OCI-LY7 (cell line): ENCODE measurements at regions not wholly inside any gene's neighbourhood (a gene's known extent, or its start where the extent isn't known, plus 50 kb on each side); places are given as distances from the start of the nearest gene placed in this dataset.

Experiments
- BruUV-seq: library from RNA; stranded (reverse); fragments of 400-500 nt; replicated peaks from 2 replicates; lab custom pipeline; 2021; lab: Mats Ljungman, UMichigan
- CTCF ChIA-PET: fragments of 300-600 bp; sonication (Branson Sonifier 250); formaldehyde crosslinking; loops from one replicate; lab custom pipeline; 2022; ENCODE audit warnings: antibody characterized with exemption; ENCODE audit not compliant: unreplicated experiment; lab: Charles Lee
- POLR2A ChIA-PET: fragments of 300-600 bp; sonication (Branson Sonifier 250); formaldehyde crosslinking; loops from one replicate; lab custom pipeline; 2022; ENCODE audit warnings: antibody characterized with exemption; lab: Charles Lee
- DNase-seq: peaks from one replicate; pipeline ENCODE4 v3.0.0-alpha.2; 2015; ENCODE audit warnings: low spot score
- H2AFZ ChIP-seq: fragments of 200-600 bp; sonication (generic), shearing (Covaris generic); 2 replicates; pipeline ENCODE4 v1.6.1; 2014; ENCODE audit warnings: mild to moderate bottlenecking, antibody characterized with exemption, low read length, moderate library complexity
- H3K27ac ChIP-seq: fragments of 200-600 bp; sonication (generic); 2 replicates; pipeline ENCODE4 v1.5.1; 2014; ENCODE audit warnings: mixed run types, low read depth, mild to moderate bottlenecking, moderate library complexity, low read length, inconsistent platforms; ENCODE audit not compliant: poor library complexity, severe bottlenecking
- H3K36me3 ChIP-seq: fragments of 200-600 bp; sonication (generic); 2 replicates; pipeline ENCODE4 v1.6.1; 2014; ENCODE audit warnings: mild to moderate bottlenecking, antibody characterized with exemption, low read length, moderate library complexity, mixed read lengths; ENCODE audit not compliant: insufficient read depth
- H3K4me1 ChIP-seq: fragments of 200-600 bp; sonication (generic); 2 replicates; pipeline ENCODE4 v1.5.1; 2014; ENCODE audit warnings: mild to moderate bottlenecking, low read length; ENCODE audit not compliant: insufficient read depth, poor library complexity, severe bottlenecking
- H3K4me2 ChIP-seq: fragments of 200-600 bp; sonication (generic); 2 replicates; pipeline ENCODE4 v1.6.1; 2014; ENCODE audit warnings: mild to moderate bottlenecking, low read length
- H3K4me3 ChIP-seq: fragments of 200-600 bp; sonication (generic); 2 replicates; pipeline ENCODE4 v1.5.1; 2014; ENCODE audit warnings: mild to moderate bottlenecking, low read depth, low read length; ENCODE audit not compliant: poor library complexity, severe bottlenecking
- H3K79me2 ChIP-seq: fragments of 200-600 bp; sonication (generic); 2 replicates; pipeline ENCODE4 v1.6.1; 2016; ENCODE audit warnings: low read depth, mild to moderate bottlenecking, low read length, moderate library complexity, mixed read lengths; ENCODE audit not compliant: insufficient read depth
- H3K9me2 ChIP-seq: fragments of 200-600 bp; sonication (generic); 2 replicates; pipeline ENCODE4 v1.6.1; 2016; ENCODE audit warnings: mild to moderate bottlenecking, low read length, mixed read lengths; ENCODE audit not compliant: insufficient read depth
- H3K9me3 ChIP-seq: fragments of 200-600 bp; sonication (generic); 2 replicates; pipeline ENCODE4 v1.6.1; 2014; ENCODE audit warnings: mild to moderate bottlenecking, mixed run types, low read length, mixed read lengths
- H4K20me1 ChIP-seq: fragments of 200-600 bp; sonication (generic); 2 replicates; pipeline ENCODE4 v1.6.1; 2014; ENCODE audit warnings: mild to moderate bottlenecking, antibody characterized with exemption, low read length, moderate library complexity, mixed read lengths; ENCODE audit not compliant: insufficient read depth
- CTCF ChIP-seq: fragments of 200-600 bp; sonication (generic); conservative IDR thresholded peaks from 2 replicates; pipeline ENCODE4 v1.5.1; 2014; ENCODE audit warnings: mild to moderate bottlenecking, antibody characterized with exemption, low read length, moderate library complexity, mixed read lengths
- EZH2phosphoT487 ChIP-seq: fragments of 200-600 bp; sonication (generic); IDR thresholded peaks from 2 replicates; pipeline ENCODE4 v1.6.1; 2018; ENCODE audit warnings: low read depth, borderline replicate concordance, mild to moderate bottlenecking, mixed run types, antibody characterized with exemption, low read length, moderate library complexity, mixed read lengths
- intact Hi-C: fragments of 100-400 bp; cut with micrococcal nuclease; formaldehyde crosslinking; loops from one replicate; pipeline ENCODE4 v1.10.0; 2022; ENCODE audit not compliant: unreplicated experiment

DNA sequence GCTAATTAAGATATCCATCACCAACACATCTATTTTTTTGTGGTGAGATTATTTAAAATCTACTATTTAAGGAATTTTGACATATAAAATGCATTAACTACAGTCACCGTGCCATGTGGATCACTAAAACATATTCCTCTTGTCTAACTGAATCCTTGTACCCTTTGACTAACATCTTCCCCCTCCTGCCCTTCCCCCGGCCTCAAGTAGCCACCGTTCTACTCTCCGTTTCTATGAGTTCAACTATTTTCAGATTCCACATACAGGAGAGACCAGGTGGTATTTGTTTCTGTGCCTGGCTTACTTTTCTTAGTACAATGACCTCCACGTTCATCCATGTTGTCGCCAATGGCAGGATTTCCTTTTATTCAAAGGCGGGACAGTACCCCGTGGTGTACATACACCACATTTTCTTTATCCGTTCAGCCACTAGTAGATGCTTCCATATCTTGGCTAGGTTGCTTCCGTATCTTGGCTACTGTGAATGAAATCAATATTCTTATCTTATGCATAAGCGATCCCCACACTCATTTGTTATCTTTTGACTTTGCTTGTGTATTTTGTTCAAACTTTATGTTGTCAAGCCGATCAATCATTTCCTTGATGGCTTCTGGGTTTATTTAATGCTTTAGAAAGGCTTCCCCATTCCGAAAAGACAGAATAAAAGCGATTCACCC lies 134.7 kb downstream of the KCNJ12 start:
- H3K4me3 ChIP-seq, result no peak overlapping the region
- CTCF ChIA-PET, result interaction anchor here (0.9 kb wide), 1 partner anchor 54 kb away, joined by 3 read pairs; no protein-coding TSS in a partner anchor
- no peak for DNase-seq
- no peak overlapping the region for H3K4me2 ChIP-seq
- H3K36me3 ChIP-seq, result no peaks in the 10 kb centered on the region
- no peaks in the 10 kb centered on the region for H3K9me3 ChIP-seq
- POLR2A ChIA-PET, result no interaction called here
- no peaks in the 10 kb centered on the region for H3K79me2 ChIP-seq
- peaks cover 3% of the 10 kb centered on the region for H3K4me1 ChIP-seq
- no peak overlapping the region for H2AFZ ChIP-seq
- BruUV-seq, result no TSS peak
- H4K20me1 ChIP-seq, result no peaks in the 10 kb centered on the region
- intact Hi-C loops, result loop anchor here (5.0 kb wide), 3 partner anchors 54 to 384 kb away; partner anchors contain the start of gene DHRS7B
- no peak overlapping the region for H3K27ac ChIP-seq
- no peaks in the 10 kb centered on the region for H3K9me2 ChIP-seq
- TF ChIP-seq CTCF (no peak), EZH2phosphoT487 (no peak)

- Histone ChIP-seq H3K4me3 (no peak overlapping the region), H3K36me3 (no peaks in the 10 kb centered on the region), H3K4me1 (peaks cover 3% of the 10 kb centered on the region), H3K27ac (no peak overlapping the region), H4K20me1 (no peaks in the 10 kb centered on the region), H3K79me2 (no peaks in the 10 kb centered on the region), H2AFZ (no peak overlapping the region), H3K9me3 (no peaks in the 10 kb centered on the region), H3K4me2 (no peak overlapping the region), H3K9me2 (no peaks in the 10 kb centered on the region)
- intact Hi-C loops, result loop anchor here (5.0 kb wide), 3 partner anchors 54 to 384 kb away; partner anchors contain the start of gene DHRS7B
- POLR2A ChIA-PET, result interaction anchor here (0.7 kb wide), 1 partner anchor 125 kb away, joined by 6 read pairs; no protein-coding TSS in a partner anchor
- no TSS peak for BruUV-seq
- CTCF ChIA-PET, result no interaction called here
- peak; percentile 50 for DNase-seq
- TF ChIP-seq EZH2phosphoT487 (no peak), CTCF (peak; percentile 73)
These were observed 135.4 kb downstream of the KCNJ12 start for GRCh38 chr17:21511363-21512195.
